Right atrium auricular region (tissue), 2 donors: ENCODE measurements at regions not wholly inside any gene's neighbourhood (a gene's known extent, or its start where the extent isn't known, plus 50 kb on each side); places are given as distances from the start of the nearest gene placed in this dataset.

Experiments
- DNase-seq: peaks from one replicate; pipeline ENCODE4 v3.0.0-alpha.2; 2019; ENCODE audit warnings: low spot score
- H3K27ac ChIP-seq, 2 donors: fragments of 200-600 bp; sonication (generic); 1 replicate in 1 of 2; 2 replicates in 1 of 2; pipeline ENCODE4 v1.5.1; 2016 to 2019
- H3K27me3 ChIP-seq, 2 donors: fragments of 200-600 bp; sonication (generic); one replicate each; pipeline versions ENCODE4 v1.5.1 to v1.6.0; 2017 to 2019
- H3K36me3 ChIP-seq: fragments of 200-600 bp; sonication (generic); one replicate; pipeline ENCODE4 v1.5.1; 2016
- H3K4me1 ChIP-seq, 2 donors: fragments of 200-600 bp; sonication (generic); one replicate each; pipeline versions ENCODE4 v1.5.1 to v1.6.0; 2017 to 2019
- H3K4me3 ChIP-seq, 2 donors: fragments of 200-600 bp; sonication (generic); 1 replicate in 1 of 2; 2 replicates in 1 of 2; pipeline ENCODE4 v1.5.1; 2017 to 2019; ENCODE audit warnings: mild to moderate bottlenecking in 1 of 2, moderate library complexity in 1 of 2
- H3K9me3 ChIP-seq, 2 donors: fragments of 200-600 bp; sonication (generic); one replicate each; pipeline ENCODE4 v1.5.1; 2019
- CTCF ChIP-seq, 2 donors: fragments of 200-600 bp; sonication (generic); IDR thresholded peaks; one replicate each; pipeline ENCODE4 v1.5.1; 2019; ENCODE audit warnings: antibody characterized with exemption in 2 of 2

GRCh38 chr12:126569706-126570105 is 1504.5 kb downstream of the AACS start:
- no peak for TF ChIP-seq CTCF (IDR thresholded peaks at IDR 0.05)
- no peaks in the 10 kb centered on the region for H3K4me1 ChIP-seq
- H3K36me3 ChIP-seq: no peaks in the 10 kb centered on the region
- no peaks in the 10 kb centered on the region for H3K9me3 ChIP-seq
- H3K27ac ChIP-seq: no peak overlapping the region
- H3K4me3 ChIP-seq: no peak overlapping the region
- no peaks in the 10 kb centered on the region for H3K27me3 ChIP-seq
- DNase-seq: no peak

- Histone ChIP-seq H3K36me3 (no peaks in the 10 kb centered on the region), H3K27me3 (no peaks in the 10 kb centered on the region), H3K4me1 (no peaks in the 10 kb centered on the region), H3K27ac (no peak overlapping the region), H3K4me3 (no peak overlapping the region), H3K9me3 (no peaks in the 10 kb centered on the region)
- TF ChIP-seq CTCF (IDR thresholded peaks at IDR 0.05): no peak
- no peak for DNase-seq
Observed at GRCh38 chr12:126570566-126570965, 1505.3 kb downstream of the AACS start.

GRCh38 chr12:126572170-126572569 is 1506.9 kb downstream of the AACS start:
- TF ChIP-seq CTCF (IDR thresholded peaks at IDR 0.05): no peak
- no peak for DNase-seq
- H3K36me3 ChIP-seq: no peaks in the 10 kb centered on the region

GRCh38 chr12:126581655-126582054 is 1516.4 kb downstream of the AACS start:
- Histone ChIP-seq H3K4me3 (no peak overlapping the region), H3K27me3 (no peaks in the 10 kb centered on the region), H3K36me3 (no peaks in the 10 kb centered on the region), H3K4me1 (no peaks in the 10 kb centered on the region), H3K27ac (no peak overlapping the region), H3K9me3 (no peaks in the 10 kb centered on the region)
- no peak for DNase-seq
- no peak for TF ChIP-seq CTCF (IDR thresholded peaks at IDR 0.05)

More at GRCh38 chr12:126572170-126572569, 1506.9 kb downstream of the AACS start:
- H3K4me1 ChIP-seq: no peaks in the 10 kb centered on the region
- no peak overlapping the region for H3K4me3 ChIP-seq
- H3K9me3 ChIP-seq: no peaks in the 10 kb centered on the region
- no peak overlapping the region for H3K27ac ChIP-seq
- no peaks in the 10 kb centered on the region for H3K27me3 ChIP-seq

- no peak overlapping the region for H3K4me3 ChIP-seq
- DNase-seq: no peak
- H3K36me3 ChIP-seq: no peaks in the 10 kb centered on the region
- TF ChIP-seq CTCF (IDR thresholded peaks at IDR 0.05): no peak
- no peaks in the 10 kb centered on the region for H3K27me3 ChIP-seq
- H3K4me1 ChIP-seq: no peaks in the 10 kb centered on the region
- H3K27ac ChIP-seq: no peak overlapping the region
- no peaks in the 10 kb centered on the region for H3K9me3 ChIP-seq
Observed at GRCh38 chr12:126582231-126582630, 1517.0 kb downstream of the AACS start.

- Histone ChIP-seq H3K27ac (no peak overlapping the region), H3K4me3 (no peak overlapping the region), H3K27me3 (no peaks in the 10 kb centered on the region), H3K9me3 (no peaks in the 10 kb centered on the region), H3K36me3 (no peaks in the 10 kb centered on the region), H3K4me1 (no peaks in the 10 kb centered on the region)
- no peak for DNase-seq
- TF ChIP-seq CTCF (IDR thresholded peaks at IDR 0.05): no peak
Observed at GRCh38 chr12:126588586-126589249, 1523.5 kb downstream of the AACS start.
